Cardiac fibroblast (primary cell): ENCODE measurements at regions not wholly inside any gene's neighbourhood (a gene's known extent, or its start where the extent isn't known, plus 50 kb on each side); places are given as distances from the start of the nearest gene placed in this dataset.

Experiments used
- DNase-seq, 2 donors: peaks; one replicate each; pipeline versions ENCODE4 v3.0.0 to v3.0.0-alpha.2; 2010; ENCODE audit warnings: low read depth in 2 of 2
- H3K4me3 ChIP-seq, 2 donors: replicated peaks in 1 of 2; 1 replicate in 1 of 2; 2 replicates in 1 of 2; pipeline ENCODE4 v1.5.1; 2011; ENCODE audit warnings: low read depth in 2 of 2, low read length in 2 of 2, mild to moderate bottlenecking in 2 of 2, moderate library complexity in 1 of 2
- TF ChIP-seq, protein P1 (sequence below): IDR thresholded peaks from one replicate; pipeline ENCODE4 v1.5.1; 2011; ENCODE audit warnings: low read depth, mild to moderate bottlenecking, low read length, inconsistent platforms

- TF ChIP-seq, protein P1, sequence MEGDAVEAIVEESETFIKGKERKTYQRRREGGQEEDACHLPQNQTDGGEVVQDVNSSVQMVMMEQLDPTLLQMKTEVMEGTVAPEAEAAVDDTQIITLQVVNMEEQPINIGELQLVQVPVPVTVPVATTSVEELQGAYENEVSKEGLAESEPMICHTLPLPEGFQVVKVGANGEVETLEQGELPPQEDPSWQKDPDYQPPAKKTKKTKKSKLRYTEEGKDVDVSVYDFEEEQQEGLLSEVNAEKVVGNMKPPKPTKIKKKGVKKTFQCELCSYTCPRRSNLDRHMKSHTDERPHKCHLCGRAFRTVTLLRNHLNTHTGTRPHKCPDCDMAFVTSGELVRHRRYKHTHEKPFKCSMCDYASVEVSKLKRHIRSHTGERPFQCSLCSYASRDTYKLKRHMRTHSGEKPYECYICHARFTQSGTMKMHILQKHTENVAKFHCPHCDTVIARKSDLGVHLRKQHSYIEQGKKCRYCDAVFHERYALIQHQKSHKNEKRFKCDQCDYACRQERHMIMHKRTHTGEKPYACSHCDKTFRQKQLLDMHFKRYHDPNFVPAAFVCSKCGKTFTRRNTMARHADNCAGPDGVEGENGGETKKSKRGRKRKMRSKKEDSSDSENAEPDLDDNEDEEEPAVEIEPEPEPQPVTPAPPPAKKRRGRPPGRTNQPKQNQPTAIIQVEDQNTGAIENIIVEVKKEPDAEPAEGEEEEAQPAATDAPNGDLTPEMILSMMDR: no peak
- DNase-seq: no peak
- H3K4me3 ChIP-seq: no peak overlapping the region
Observed at GRCh38 chrY:19498556-19498955, 246.0 kb downstream of the KDM5D start.

DNA sequence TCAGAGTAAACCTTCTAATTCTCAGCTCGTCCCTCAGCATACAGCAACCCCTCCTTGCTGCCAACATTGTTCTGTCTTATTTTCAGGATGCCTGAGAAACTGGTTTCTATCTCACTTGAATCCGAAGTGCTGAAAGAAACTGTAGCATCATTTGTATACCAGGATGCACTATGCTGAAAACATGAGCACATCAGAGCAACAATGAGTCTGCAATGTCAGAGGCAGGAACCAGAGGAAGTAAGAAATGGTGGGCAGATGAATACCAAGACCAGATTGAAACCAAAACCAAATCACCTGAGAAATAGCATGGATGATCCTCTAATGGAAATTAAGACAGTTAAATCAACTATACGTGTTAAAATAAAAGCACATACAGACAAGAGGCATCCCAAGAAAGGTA is 257.0 kb downstream of the KDM5D start:
- TF ChIP-seq, protein P1: no peak
- no peak for DNase-seq
- no peak overlapping the region for H3K4me3 ChIP-seq

DNA sequence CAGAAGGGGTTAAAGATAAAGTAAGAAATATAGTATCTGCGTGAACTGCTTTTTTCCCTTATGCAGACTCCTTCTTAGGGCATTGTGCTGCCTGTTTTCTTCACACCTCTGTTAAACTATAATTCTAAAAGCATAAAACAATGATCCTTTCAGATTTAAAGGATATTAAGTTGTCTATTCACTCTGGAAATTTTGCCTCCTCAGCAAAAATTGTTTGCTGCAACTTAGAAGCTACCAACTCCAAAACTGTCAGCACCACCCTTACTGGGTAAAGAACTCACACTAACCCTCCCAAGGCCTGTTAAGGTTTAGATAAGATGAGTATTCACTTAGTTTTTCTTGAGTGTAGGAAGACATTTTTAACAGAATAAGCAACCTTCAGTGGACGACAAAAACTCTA is 259.5 kb downstream of the KDM5D start:
- DNase-seq: no peak
- H3K4me3 ChIP-seq: no peak overlapping the region
- TF ChIP-seq, protein P1: no peak

DNA sequence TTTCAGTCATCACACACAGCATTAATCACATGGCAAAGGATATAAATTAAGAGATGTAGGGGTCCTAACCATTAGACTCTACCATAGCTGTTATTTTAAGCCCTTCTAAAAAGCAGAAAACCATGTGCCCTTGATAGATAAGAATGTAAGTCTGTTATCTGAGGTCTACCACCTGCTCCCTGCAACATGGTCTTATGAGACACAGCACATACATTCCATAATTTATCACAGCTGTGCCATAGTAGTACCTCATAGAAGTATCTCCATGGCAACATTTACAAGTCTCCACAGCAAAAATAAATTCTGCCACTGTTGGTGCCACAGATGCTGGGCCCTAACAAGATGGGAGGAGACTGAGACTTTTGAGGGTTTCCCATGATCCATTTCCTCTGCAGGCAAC is 265.4 kb downstream of the KDM5D start:
- TF ChIP-seq, protein P1: no peak
- no peak for DNase-seq

DNA sequence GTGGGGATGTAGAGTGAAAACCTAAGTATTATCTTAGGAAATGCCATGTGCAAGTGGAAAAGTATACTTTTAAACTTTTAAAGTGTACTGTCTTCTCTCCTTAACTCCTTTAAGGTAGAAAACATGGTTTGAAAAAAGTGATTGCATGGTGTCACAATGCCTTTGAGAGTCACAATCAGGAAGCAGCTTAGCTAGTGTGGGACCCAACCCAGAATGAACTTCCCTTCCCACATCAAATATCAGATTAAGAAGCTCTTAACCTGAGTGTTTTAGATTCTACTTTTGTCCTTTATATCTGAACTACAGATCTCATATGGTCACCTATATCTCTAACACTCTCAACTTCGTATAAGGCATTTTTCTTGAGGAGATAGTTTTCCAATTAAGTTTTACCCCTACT is 266.6 kb downstream of the KDM5D start:
- TF ChIP-seq, protein P1: no peak
- DNase-seq: no peak

More for the DNA sequence above, 265.4 kb downstream of the KDM5D start:
- H3K4me3 ChIP-seq: no peak overlapping the region

DNA sequence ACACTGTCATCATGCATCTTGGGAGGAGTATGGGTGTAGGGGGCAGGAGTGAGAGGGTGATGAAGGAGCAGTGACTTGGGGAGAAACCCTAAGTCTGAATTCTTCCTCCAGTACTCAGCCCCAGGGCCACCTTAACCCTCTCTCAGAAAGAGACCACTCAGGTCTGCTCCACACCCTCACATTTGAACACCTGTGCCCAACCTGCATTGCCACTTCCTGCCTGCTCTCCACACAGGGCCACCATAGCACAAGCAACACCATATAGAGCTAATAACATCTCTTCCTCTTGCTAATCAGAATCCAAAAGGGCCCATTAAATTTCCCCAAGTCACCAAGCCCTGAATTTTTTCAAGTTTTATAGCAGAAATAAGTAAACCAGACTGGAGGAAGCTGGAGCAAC is 278.7 kb downstream of the KDM5D start:
- no peak overlapping the region for H3K4me3 ChIP-seq
- TF ChIP-seq, protein P1: no peak
- no peak for DNase-seq

More for the DNA sequence above, 266.6 kb downstream of the KDM5D start:
- H3K4me3 ChIP-seq: no peak overlapping the region

- TF ChIP-seq, protein P1: no peak
- no peak overlapping the region for H3K4me3 ChIP-seq
- no peak for DNase-seq
Observed at GRCh38 chrY:19456855-19457448, 287.6 kb downstream of the KDM5D start.
